OCI-LY1 (cell line): ENCODE measurements at regions not wholly inside any gene's neighbourhood (a gene's known extent, or its start where the extent isn't known, plus 50 kb on each side); places are given as distances from the start of the nearest gene placed in this dataset.

ENCODE experiments used
- H2AFZ ChIP-seq: fragments of 200-600 bp; sonication (generic), shearing (Covaris generic); 2 replicates; pipeline ENCODE4 v1.6.0; 2014; ENCODE audit warnings: antibody characterized with exemption, mild to moderate bottlenecking, low read length
- H3F3A ChIP-seq: fragments of 200-600 bp; sonication (generic), shearing (Covaris generic); 2 replicates; pipeline ENCODE4 v1.6.0; 2014; ENCODE audit warnings: mild to moderate bottlenecking, antibody characterized with exemption, low read length, moderate library complexity; ENCODE audit not compliant: insufficient read depth
- H3K27ac ChIP-seq: fragments of 200-600 bp; sonication (generic); 2 replicates; pipeline ENCODE4 v1.5.1; 2014; ENCODE audit warnings: low read length, mixed run types, mild to moderate bottlenecking, low read depth; ENCODE audit not compliant: poor library complexity, severe bottlenecking
- H3K27me3 ChIP-seq: fragments of 200-600 bp; sonication (generic); 2 replicates; pipeline ENCODE4 v1.6.0; 2014; ENCODE audit warnings: antibody characterized with exemption, mild to moderate bottlenecking, low read length, moderate library complexity; ENCODE audit not compliant: insufficient read depth
- H3K36me3 ChIP-seq: fragments of 200-600 bp; sonication (generic); 2 replicates; pipeline ENCODE4 v1.6.1; 2014; ENCODE audit warnings: mild to moderate bottlenecking, antibody characterized with exemption, low read length, moderate library complexity, mixed read lengths; ENCODE audit not compliant: insufficient read depth
- H3K4me1 ChIP-seq: fragments of 200-600 bp; sonication (generic); 2 replicates; pipeline ENCODE4 v1.5.1; 2014; ENCODE audit warnings: mild to moderate bottlenecking, low read length, moderate library complexity; ENCODE audit not compliant: insufficient read depth, severe bottlenecking
- H3K4me2 ChIP-seq: fragments of 200-600 bp; sonication (generic), shearing (Covaris generic); 2 replicates; pipeline ENCODE4 v1.6.1; 2014; ENCODE audit warnings: low read length
- H3K4me3 ChIP-seq: fragments of 200-600 bp; sonication (generic); 2 replicates; pipeline ENCODE4 v1.5.1; 2014; ENCODE audit warnings: low read length, low read depth, mild to moderate bottlenecking, mixed read lengths; ENCODE audit not compliant: poor library complexity, severe bottlenecking
- H3K79me2 ChIP-seq: fragments of 200-600 bp; shearing (Covaris generic); 2 replicates; pipeline ENCODE4 v1.6.1; 2016; ENCODE audit warnings: mixed run types, low read length, mixed read lengths; ENCODE audit not compliant: insufficient read depth
- H3K9ac ChIP-seq: fragments of 200-600 bp; sonication (generic), shearing (Covaris generic); 2 replicates; pipeline ENCODE4 v1.6.1; 2014; ENCODE audit warnings: mild to moderate bottlenecking, low read length, mixed read lengths
- H3K9me2 ChIP-seq: fragments of 200-600 bp; sonication (generic), shearing (Covaris generic); 2 replicates; pipeline ENCODE4 v1.6.1; 2014; ENCODE audit warnings: low read depth, mild to moderate bottlenecking, low read length, mixed read lengths
- H3K9me3 ChIP-seq: fragments of 200-600 bp; shearing (Covaris generic); 2 replicates; pipeline ENCODE4 v1.6.1; 2014; ENCODE audit warnings: low read length, mixed read lengths
- H4K20me1 ChIP-seq: fragments of 200-600 bp; sonication (generic), shearing (Covaris generic); 2 replicates; pipeline ENCODE4 v1.6.0; 2016; ENCODE audit warnings: mild to moderate bottlenecking, low read length; ENCODE audit not compliant: insufficient read depth
- EZH2 ChIP-seq: fragments of 200-600 bp; sonication (generic), shearing (Covaris generic); IDR thresholded peaks from 2 replicates; pipeline ENCODE4 v1.8.0; 2017; ENCODE audit warnings: borderline replicate concordance, mixed run types, mild to moderate bottlenecking, antibody characterized with exemption, low read length, moderate library complexity, mixed read lengths
- TF ChIP-seq, protein P1 (sequence below): fragments of 200-600 bp; sonication (generic), shearing (Covaris generic); IDR thresholded peaks from 2 replicates; pipeline ENCODE4 v1.5.1; 2017; ENCODE audit warnings: mild to moderate bottlenecking, antibody characterized with exemption, low read length, moderate library complexity, mixed read lengths

DNA sequence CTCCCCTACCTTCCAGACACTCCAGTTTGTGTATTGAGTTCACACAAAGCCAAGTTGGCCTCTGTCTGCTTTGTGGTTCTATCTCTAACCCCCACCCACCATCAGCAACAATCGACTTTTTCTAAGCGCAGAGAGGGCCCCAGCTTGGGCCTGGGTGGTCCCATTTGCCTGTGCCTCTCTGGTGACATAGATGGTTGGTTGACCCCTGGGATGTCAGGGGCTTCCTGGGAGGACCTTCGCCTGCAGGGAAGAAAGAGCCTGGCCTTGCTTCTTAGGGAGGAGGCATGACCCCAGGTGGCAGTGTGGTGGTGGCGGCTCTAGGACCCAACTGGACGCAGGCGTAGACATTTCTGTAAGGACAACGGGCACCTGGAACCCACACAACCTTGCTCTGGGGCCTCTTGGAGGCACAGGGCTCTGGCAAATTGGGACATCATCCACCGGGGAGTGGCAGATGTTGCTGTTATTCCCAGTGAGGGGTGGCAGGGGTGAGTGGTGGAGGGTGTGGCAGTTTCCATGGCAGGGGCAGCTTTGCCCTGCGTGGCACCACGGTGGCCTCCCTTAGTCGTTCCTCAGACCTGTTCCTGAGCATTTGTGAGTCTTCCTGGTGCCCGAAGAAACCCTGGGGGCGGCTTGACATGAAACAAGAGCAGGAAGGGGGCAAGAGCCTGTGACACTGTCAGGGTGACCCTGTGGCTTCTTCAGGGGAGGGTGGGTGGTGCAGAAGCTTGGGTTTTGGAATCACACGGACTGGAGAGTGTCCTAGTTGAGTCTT lies 171.0 kb upstream of the IER5L start:
- Histone ChIP-seq H3K4me2 (no peak overlapping the region), H3K9me3 (no peaks in the 10 kb centered on the region), H2AFZ (no peak overlapping the region), H3K9ac (no peak overlapping the region), H3K4me3 (no peak overlapping the region), H3K79me2 (no peaks in the 10 kb centered on the region), H4K20me1 (no peaks in the 10 kb centered on the region), H3K27ac (no peak overlapping the region), H3K36me3 (no peaks in the 10 kb centered on the region), H3K4me1 (peaks cover 4% of the 10 kb centered on the region), H3F3A (no peaks in the 10 kb centered on the region), H3K27me3 (peaks cover 4% of the 10 kb centered on the region; the same call in 1 of the 2 replicates), H3K9me2 (no peaks in the 10 kb centered on the region)
- TF ChIP-seq, protein P1, sequence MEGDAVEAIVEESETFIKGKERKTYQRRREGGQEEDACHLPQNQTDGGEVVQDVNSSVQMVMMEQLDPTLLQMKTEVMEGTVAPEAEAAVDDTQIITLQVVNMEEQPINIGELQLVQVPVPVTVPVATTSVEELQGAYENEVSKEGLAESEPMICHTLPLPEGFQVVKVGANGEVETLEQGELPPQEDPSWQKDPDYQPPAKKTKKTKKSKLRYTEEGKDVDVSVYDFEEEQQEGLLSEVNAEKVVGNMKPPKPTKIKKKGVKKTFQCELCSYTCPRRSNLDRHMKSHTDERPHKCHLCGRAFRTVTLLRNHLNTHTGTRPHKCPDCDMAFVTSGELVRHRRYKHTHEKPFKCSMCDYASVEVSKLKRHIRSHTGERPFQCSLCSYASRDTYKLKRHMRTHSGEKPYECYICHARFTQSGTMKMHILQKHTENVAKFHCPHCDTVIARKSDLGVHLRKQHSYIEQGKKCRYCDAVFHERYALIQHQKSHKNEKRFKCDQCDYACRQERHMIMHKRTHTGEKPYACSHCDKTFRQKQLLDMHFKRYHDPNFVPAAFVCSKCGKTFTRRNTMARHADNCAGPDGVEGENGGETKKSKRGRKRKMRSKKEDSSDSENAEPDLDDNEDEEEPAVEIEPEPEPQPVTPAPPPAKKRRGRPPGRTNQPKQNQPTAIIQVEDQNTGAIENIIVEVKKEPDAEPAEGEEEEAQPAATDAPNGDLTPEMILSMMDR: no peak
- no peak for TF ChIP-seq EZH2

DNA sequence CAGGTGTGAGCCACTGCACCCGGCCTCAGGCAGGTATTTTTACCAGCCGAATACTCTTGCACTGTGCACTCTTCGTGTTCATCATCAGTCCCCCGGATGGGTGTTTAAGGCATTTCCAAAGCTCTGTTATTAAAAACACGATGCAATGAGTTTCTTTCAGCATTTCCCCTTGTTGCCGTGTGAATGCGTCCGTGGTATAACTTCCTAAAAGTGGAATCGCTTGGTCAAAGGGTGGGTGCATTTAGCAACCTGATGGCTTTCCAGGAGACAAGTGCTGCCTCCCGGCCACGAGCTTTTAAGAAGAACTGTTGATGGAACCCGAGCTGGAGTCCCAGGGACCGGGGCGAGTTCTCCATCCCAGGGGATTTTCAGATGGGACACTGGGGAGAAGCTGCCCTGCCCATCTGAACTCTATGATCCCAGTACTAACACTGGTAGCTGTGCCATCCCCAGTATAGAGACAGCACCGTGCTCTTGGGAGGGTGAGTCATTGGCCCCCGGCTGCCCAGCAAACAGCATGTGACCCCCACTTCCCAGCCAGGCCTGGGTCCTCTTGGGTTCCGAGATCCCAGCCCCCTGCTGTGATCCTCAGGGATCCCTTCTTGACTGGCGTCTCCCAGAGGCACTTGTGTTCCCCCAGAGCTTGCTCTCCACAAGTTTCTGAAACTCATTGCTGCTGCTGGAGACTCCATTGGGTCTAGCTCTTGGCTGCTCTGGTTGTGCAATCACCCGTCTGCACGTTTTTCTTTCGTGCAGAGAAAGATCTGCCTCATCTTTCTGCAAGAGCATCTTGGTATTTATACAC lies 169.5 kb upstream of the IER5L start:
- no peaks in the 10 kb centered on the region for H4K20me1 ChIP-seq
- no peak overlapping the region for H3K9ac ChIP-seq
- H3K79me2 ChIP-seq: no peaks in the 10 kb centered on the region
- H3F3A ChIP-seq: no peaks in the 10 kb centered on the region
- H3K4me3 ChIP-seq: no peak overlapping the region
- no peak for TF ChIP-seq EZH2
- TF ChIP-seq, protein P1: no peak
- H3K36me3 ChIP-seq: no peaks in the 10 kb centered on the region
- no peak overlapping the region for H3K27ac ChIP-seq
- no peaks in the 10 kb centered on the region for H3K9me2 ChIP-seq
- peaks cover 4% of the 10 kb centered on the region; the same call in 1 of the 2 replicates for H3K27me3 ChIP-seq
- no peak overlapping the region for H2AFZ ChIP-seq
- peaks cover 4% of the 10 kb centered on the region for H3K4me1 ChIP-seq
- no peak overlapping the region for H3K4me2 ChIP-seq
- H3K9me3 ChIP-seq: no peaks in the 10 kb centered on the region

DNA sequence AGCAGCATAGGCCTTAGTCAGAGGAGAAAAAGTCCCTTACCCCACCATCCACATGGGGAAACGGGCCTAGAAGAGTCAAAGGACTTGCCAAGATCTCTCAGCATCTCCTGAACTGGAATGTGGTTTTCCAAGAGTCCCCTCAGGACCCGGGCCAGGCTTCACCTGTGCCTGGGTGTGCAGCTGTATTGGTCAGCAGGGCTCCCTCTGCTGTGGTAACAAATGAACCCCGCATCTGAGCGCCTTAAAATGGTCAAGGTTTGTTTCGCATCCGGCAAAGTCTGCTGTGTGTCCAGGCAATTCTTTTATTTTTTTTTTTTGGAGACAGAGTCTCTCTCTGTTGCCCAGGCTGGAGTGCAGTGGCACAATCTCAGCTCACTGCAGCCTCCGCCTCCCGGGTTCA lies 168.0 kb upstream of the IER5L start:
- Histone ChIP-seq H3K79me2 (no peaks in the 10 kb centered on the region), H3K9ac (no peak overlapping the region), H3K27ac (no peak overlapping the region), H3K9me2 (no peaks in the 10 kb centered on the region), H2AFZ (no peak overlapping the region), H3K9me3 (no peaks in the 10 kb centered on the region), H4K20me1 (no peaks in the 10 kb centered on the region), H3K4me1 (peaks cover 4% of the 10 kb centered on the region), H3F3A (no peaks in the 10 kb centered on the region), H3K4me2 (no peak overlapping the region), H3K36me3 (no peaks in the 10 kb centered on the region), H3K4me3 (no peak overlapping the region), H3K27me3 (peaks cover 4% of the 10 kb centered on the region; the same call in 1 of the 2 replicates)
- no peak for TF ChIP-seq EZH2
- TF ChIP-seq, protein P1: no peak
